NCI-H82 treated with DMSO at 0.1 percent for 48 hours (cell line): ENCODE measurements at regions not wholly inside any gene's neighbourhood (a gene's known extent, or its start where the extent isn't known, plus 50 kb on each side); places are given as distances from the start of the nearest gene placed in this dataset.
"Not testable (repeated sequence)": the region's sequence is repeated elsewhere in the genome, so short reads cannot be mapped to it uniquely, and the experiment has no call there.

Experiments used
- DNase-seq: peaks from one replicate; lab custom pipeline; 2025; ENCODE audit not compliant: unreplicated experiment; lab: John Stamatoyannopoulos, UW

DNA sequence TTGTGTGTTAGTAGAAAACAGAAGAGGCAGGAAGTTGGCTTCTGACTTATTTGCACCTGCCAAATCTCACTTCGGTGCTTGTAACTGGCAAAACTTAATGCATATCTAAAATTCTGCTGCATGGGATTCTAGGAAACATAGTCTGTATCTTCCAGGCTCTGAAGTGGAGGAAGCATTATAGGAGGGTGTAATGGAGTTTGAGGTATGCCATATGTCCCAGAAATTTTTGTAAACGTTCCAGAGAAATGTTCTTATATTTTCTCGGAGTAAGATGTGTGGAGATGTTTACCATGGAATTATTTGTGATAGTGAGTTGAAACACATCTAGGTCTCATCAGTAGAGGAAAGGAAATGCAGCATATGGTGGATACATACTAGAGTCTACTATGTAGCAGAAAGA, 1329.0 kb upstream of the NUDT12 start:
- DNase-seq: no peak

DNA sequence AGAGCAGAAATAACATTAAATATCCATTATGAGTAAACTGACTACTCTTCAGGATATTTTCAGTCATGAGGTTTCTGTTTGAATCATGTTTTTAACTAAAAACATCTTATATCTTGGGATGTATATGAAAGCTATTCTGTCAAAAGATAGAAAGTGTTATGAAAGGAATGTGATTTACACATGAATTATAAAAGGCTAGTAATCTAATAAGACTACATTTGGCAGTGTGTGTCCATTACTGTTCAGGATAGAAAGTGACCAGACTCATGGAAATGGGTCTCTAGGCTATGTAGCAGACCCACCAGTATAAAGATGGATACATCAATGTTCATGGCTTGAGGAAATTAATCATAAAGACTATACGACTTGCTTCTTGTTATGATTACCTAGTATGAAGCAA, 1328.2 kb upstream of the NUDT12 start:
- DNase-seq: no peak

DNA sequence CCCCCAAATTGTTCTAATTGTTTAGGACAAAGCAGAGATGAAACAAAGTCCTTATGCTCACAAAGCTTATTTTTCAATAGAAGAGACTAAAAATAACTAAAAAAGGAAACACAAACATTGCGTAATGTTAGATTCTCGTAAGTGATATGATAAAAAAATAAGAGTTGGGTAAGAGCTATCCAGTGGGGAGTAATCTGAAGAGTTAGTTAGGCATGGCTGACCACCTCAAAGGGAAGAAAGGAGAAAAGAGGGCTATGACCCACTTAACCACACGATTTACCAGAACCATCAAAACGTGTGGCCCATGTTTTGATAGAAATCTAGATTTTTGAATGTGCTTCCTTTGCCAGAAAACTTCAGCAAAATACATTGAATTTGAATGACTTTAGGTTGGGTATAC, 1296.8 kb upstream of the NUDT12 start:
- no peak for DNase-seq

DNA sequence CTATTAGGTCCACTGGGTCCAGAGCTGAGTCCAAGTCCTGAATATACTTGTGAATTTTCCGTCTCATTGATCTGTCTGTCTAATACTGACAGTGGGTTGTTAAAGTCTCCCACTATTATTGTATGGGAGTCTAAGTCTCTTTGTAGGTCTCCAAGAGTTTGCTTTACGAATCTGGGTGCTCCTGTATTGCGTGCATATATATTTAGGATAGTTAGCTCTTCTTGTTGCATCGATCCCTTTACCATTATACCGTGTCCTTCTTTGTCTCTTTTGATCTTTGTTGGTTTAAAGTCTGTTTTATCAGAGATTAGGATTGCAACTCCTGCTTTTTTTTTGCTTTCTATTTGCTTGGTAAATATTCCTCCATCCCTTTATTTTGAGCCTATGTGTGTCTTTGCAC, 1289.5 kb upstream of the NUDT12 start:
- not testable (repeated sequence) for DNase-seq

DNA sequence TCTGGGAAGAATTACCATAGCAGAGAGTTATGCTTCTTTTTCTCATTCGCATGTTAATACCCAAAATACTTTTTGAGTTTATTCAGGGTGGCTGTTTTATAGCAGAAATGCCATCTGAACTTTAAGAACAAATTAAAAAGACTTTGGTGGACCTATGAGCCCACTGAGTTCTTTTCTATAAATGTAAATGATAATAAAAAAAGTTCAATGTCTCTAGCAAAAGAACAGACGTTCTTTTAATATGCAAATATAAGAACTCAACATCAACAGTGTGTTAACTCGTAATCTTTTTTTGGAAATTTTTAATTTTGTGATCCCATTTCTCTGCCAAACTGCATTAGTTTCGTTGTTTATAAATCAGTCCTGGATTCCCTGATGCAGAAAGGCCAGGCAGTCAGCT, 1283.0 kb upstream of the NUDT12 start:
- DNase-seq: no peak

DNA sequence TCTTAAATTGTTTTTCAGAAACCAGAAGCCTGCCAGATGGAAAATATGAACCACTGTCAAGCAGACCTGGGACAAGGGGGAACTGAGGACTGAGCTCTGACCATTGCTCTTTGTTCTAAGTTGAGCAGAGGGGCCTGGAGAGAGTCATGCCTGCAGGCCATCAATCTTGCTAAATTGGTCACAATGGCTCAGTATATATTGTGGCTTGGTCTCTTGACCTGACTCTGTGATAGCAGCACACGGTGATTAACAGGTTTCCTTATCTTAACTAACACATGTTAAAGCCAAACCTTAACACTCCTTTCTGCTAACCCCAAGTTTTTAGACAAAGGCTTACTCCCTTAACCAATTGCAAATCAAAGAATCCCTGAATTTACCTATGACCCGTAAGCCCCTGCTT, 1281.2 kb upstream of the NUDT12 start:
- no peak for DNase-seq

DNA sequence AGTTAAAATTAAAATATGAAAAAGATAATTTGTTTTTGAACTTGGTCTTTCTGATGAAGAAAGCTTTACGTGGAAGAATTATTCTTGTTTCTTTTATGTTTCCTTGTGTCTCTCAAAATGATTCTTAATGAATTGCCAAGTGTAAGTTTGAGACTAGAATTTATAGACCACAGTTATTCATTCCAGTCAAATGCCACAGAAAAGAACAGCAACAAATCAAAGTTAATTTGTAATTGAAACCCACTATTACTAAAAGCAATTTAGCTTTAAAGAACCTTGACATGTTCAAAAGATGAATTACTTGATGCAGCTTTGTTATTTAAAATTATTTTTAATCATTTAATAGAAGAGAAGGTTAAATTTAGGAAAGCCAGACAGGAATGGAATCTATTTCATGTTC, 1277.7 kb upstream of the NUDT12 start:
- DNase-seq: no peak

DNA sequence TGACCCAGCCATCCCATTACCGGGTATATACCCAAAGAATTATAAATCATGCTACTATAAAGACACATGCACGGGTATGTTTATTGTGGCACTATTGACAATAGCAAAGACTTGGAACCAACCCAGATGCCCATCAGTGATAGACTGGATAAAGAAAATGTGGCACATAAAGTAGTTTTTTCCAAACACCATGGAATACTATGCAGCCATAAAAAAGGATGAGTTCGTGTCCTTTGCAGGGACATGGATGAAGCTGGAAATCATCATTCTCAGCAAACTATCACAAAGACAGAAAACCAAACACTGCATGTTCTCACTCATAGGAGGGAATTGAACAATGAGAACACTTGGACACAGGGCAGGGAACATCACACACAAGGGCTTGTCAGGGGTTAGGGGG, 1268.9 kb upstream of the NUDT12 start:
- not testable (repeated sequence) for DNase-seq

DNA sequence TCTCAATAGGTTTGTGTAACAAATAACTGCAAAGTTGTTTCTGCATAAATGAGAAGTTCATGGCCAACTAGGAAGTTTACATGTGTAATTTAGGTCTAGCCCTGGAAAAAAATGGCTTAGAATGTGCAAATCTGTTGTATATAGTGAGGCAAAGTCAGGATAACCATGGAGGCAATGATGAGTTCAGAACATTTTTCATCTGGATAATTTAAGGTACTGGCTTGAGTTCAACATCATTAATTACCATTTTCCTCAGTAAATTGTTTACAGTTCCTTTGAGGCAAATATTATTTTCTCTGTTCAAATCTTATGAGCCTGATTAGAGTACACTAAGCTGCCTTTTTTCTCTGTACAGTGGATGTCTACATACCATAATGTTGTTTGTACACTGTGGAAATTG, 1259.0 kb upstream of the NUDT12 start:
- no peak for DNase-seq

DNA sequence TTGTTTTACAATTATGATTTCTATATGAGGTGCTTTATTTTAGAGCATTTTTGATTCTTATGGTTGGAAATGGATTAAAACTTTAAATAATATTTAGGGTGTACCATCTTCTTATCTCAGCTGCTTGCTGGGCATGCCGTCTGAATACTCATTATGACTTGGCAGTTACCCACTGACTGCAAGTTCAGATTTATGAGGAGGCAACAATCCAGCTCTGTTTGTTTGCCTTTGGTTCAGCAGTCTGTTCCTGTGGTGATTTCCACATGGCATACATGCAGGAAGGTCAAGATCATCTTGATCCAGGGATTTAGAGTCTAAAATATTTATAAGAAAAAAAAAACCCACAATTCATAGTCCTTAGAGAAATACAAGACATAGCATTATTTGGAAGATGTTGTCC, 1254.5 kb upstream of the NUDT12 start:
- no peak for DNase-seq

DNA sequence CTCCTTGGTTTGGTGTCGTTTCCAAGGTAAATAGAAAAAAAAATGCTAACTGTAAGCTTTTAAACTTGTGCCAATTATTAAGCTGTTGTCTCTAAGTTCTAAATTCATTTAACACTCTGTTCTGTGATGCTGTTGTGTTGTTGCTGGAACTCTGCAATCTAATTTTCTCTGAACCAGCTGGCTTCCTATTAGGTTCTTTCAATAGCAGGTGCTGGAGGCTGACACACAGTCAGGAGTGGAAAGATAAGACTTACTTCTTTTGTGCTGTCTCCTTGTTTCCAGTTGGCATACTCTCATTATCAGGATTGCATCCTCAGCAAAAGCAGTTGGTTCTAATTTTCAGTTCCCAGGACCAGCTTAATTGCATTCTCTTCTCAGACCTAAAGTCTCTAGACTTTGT, 1252.6 kb upstream of the NUDT12 start:
- no peak for DNase-seq

DNA sequence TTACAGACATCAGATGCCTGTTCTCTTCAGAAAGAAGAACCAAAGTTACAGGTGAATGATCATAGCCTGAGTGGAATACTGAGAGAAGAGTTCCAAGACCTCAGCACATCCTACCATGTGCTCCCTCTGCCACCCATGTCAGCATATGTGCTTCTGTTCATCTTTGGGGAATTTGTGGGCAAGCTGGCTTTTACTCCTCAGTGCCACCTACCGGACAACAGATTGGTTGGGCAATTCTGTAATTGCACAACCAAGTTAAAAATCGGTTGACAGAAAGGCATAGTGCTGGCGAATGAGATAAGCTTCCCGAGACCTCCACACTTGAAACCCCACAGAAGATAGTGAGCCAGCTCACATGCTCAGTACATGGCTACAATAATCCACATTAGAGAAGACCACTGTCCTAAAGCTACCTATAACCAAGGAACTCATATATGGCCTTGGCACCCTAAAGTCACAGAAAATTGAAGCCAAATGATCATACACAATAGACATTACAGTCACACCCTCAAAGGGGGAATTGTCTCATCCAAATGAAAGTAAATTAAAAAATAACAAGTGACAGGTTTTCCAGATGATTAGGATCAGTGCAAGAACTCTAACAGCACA, 1238.0 kb upstream of the NUDT12 start:
- DNase-seq: no peak

DNA sequence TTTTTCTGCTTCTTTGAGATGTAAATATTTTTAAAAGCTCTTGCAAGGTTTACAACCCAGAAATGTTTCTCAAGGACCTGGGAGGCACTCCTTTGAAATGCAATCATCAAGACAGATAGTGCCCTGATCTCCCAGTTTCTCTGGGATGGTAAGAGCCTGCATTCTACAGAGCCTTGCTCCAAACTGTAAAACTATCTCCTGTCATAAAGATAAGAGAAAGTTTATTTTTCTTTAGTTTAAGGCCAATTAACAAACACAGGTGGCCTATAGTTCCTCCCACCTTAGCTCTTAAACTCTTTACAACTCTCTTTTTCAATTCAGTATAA, 1231.1 kb upstream of the NUDT12 start:
- DNase-seq: no peak

DNA sequence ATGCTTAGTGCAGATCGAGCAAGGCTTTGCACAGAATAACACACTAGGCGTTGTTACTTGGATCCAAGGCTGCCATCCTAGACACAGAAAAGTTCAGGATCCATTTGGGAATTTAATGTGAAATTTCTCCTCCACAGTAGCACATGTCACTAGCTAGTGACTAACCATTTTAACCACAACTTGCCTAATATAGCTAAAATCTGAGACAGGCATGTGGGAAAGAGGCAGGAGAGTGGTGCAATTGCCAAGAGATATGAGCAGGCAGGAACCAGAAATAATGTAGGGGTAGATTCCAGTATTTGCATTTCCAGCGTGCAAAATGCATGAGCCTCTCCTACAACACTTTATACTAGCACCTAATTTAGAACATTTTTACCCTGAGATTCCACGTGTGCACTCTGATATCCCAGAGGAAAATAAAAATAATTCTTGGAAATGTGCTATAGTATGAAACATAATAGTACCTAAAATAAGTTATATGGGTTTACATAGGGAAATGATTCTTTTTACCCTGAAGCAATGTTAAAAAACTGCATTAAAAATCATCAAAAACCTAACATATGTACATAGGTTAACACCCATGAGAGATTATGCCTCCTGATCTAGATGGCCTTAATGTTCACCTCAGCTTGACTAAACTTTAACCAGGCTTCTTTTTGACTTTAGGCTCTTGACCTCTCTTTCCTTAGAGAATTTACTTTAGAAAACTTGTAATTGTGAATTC, 1230.6 kb upstream of the NUDT12 start:
- DNase-seq: no peak

DNA sequence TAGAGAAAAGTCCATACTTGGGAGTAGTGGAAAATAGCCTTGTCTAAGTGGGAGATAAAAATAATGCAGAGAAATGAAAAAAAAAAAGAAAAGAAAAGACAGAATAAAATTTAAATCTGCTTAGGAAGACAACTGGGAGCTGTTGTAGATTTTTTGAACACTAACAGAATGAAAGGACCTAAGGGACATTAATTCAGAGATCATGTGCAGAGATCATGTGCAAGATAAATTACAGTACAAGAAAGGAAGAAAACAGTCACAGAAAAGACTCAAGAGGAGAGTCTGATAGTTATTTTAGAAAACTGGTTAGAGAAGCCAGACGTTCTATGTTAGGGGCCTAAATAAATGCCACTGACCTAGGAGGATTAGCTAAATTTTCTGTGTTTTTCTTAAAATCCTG, 1226.8 kb upstream of the NUDT12 start:
- DNase-seq: no peak

DNA sequence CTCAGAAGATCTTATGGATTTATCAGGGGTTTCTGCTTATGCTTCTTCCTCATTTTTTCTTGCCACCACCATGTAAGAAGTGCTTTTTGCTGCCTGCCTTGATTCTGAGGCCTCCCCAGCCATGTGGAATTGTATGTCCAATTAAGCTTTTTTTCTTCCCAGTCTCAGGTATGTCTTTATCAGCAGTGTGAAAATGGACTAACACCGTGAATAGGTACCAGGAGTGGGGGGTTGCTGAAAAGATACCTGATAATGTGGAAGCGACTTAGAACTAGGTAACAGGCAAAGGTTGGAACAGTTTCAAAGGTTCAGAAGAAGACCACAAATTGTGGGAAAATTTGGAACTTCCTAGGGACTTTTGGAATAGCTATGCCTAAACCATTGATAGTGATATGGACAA, 1222.5 kb upstream of the NUDT12 start:
- DNase-seq: no peak

DNA sequence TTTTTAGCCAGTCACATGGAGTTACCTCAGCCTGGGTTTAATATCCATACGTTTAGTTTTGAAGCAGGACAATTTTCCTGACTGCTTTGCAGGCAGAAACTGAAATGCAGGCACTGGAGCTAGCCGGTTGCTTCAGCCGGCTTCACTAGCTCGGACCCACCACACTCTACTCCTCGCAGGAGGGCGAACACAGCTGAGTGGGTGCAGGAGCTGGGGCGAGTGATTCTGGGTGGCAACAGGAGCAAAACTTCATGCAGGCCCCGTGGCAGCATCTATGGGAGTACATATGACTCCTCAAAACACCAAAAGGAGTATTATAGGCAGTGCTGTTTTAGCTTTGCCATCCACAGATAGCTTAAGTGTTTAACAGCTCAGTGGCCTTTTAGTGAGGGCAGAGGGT, 1211.8 kb upstream of the NUDT12 start:
- DNase-seq: no peak

DNA sequence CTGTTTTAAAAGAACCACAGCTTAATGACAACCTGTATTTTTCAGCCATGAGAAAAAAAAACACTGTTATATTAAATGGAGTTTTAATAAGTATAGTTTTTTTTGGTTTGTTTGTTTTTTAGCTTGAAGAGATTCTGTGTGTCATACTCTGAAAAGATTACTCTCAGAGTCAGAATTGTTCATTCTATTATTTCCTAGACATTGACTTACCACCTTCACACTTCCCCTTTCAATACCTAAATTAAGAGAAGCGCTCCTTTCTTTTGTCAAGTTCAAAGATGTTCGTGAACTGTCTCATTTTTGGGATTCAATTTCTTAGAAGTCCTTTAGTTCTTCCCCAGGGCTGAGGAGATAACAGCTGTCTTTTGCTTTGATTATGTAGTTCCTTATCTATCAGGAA, 1201.6 kb upstream of the NUDT12 start:
- no peak for DNase-seq

DNA sequence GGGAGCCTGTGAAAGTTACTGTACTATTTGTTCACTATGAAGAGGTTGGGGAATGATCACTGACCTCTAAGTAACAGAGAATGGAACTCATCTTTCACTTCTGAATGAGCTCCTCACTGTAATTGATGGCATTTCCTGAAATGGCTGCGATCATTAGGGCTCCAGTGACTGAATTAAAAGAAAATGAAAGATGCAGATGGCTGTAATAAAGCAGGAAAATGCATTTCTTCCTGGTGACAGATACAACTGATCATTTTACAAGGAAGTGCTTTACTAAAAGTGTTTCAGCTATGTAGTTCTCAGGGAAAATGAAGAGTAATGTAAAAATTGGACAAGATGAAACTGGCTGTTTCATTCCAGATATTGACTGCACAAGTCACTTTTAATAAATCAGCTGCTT, 1200.6 kb upstream of the NUDT12 start:
- no peak for DNase-seq

DNA sequence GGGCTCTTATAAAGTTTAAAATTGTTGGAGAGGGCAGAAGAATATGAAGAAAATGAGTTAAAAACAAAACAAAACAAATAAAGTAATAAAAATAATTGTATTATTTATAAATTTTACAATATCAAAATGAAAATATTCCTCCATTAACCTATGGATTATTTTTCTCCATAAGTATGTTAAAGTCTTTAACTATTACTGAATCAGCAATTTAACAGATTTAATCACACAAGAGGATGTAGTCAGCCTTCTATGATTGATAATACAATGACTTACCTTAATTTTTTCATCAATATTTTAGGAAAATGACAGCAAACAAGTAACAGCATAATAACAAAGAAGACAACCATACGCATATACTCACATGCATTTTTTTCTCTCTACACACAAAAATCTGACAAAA, 1195.3 kb upstream of the NUDT12 start:
- DNase-seq: no peak

DNA sequence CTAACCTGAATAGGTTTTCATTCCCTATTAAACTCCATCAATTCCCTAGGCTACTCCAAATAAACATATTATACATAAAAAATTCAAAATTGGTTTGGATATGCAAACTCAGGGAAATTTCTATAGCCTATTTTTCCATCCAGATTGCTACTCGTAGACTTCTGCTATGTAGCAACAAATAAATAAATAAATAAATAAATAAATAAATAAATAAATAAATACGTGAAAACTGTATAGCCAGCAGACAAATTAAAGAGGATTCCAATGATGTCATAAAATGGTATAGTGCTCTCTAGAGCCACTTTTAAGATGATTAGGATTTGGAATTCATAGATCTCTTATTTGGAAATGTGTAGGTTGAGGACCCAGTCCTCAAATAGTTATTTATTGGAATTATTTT, 1193.2 kb upstream of the NUDT12 start:
- DNase-seq: no peak

DNA sequence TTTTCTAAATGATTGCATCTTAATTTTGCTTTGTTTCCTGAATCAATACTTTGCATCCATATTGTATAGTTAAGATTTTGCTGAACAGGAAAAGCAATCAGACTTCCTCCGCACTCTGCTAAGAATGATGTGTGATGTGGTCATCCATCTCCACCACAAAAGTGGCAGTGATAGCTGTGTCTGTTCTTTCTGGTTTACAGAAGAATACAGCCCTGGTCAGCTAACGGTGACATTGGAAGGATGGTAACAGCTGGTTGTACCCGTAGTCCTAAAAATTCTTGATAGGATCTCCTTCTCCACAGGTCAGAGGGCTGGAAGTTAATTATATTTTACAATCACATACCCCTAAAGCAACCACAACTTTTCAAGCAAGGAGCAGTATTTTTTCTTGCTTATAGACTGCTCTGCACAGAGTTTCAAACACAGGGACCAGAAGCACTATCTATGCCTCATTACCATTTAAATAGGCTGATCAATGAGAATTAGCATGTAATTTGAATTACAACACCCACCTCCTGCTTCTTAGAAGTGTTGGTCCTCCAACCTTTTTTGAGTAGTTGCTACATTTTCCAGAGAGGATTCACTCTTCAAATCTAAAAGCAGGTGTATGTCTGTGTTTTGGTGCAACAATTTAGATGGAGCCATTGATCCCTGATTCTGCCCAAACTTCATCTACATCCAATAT, 1191.9 kb upstream of the NUDT12 start:
- DNase-seq: no peak

DNA sequence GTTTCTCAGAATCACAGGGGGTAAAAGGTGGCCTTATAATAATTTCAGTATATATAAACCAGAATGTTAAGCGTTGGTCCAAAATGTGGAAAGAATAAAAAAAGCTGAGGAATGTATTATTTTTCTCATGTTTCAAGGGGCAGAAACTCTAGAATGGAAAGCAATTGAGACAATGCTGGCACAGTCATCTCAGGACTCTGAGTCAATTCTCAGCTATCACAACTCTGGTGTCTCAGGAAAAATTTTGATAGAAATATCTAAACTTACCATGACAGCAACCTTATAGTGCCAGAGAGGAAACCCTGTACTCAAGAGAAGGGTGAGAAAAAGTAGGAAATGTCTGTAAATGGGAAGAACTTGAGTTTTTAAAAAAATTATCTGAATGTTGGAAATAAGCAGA, 1189.4 kb upstream of the NUDT12 start:
- DNase-seq: no peak
